GM21529 (cell line): ENCODE measurements at regions not wholly inside any gene's neighbourhood (a gene's known extent, or its start where the extent isn't known, plus 50 kb on each side); places are given as distances from the start of the nearest gene placed in this dataset.
"Not testable (repeated sequence)": the region's sequence is repeated elsewhere in the genome, so short reads cannot be mapped to it uniquely, and the experiment has no call there.

Experiments
- ATAC-seq: cut with Tn5 transposase; IDR thresholded peaks from one replicate; pipeline ENCODE4 v1.9.1; 2021; ENCODE audit not compliant: unreplicated experiment

DNA sequence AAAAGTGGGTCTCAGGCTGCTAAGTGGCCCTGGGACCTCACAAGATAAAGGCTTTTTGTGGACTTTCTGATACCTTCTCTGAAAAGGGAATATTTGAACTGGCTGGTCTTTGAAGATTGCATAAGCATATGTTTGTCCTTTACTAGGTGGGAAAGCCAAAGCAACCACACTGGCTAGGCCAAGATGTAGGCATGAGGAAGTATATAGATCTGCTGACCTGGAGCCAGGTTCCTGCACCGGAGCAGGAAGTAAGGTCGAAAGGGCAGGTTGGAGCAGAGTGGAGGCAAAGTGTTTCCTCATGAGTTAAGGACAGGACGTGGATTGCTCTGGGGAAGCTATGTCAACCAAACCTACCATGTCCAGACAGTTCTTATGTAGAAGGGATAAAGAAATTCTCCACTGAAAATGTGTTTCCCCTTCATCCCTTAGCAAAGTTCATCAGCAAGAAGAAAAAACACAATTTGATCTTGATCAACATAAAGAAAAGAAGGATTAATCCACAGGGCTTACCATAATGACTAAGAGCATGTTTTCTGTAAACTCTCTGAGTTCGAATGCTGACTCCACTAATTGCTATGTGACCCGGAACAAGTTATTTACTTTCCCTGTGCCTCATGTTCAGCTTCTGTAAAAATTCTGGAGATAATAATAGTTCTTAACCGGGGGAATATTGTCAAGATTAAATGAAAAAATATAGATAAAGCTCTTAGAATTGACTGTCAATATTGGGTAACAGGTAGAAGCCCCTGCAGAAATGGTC is 156.1 kb upstream of the SRD5A2 start:
- no peak for ATAC-seq

DNA sequence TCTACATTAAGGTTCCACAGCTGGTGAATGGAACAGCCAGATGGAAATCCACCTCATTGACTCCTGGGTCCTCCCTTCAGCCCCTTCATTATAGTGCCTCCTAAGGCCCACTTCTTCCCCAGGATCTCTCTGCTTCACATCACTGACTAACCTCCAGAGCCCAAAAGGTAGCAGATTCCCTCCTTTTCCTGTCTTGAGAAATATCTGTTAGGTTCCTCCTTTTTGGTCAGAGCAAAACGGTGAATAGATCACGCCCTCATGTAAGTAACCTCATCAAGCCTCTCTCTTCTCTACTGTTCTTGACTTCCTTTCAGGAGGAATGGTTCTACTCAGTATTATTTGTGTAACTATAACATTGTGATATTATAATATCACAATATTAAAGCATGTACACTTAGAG is 155.0 kb upstream of the SRD5A2 start:
- ATAC-seq, result no peak

DNA sequence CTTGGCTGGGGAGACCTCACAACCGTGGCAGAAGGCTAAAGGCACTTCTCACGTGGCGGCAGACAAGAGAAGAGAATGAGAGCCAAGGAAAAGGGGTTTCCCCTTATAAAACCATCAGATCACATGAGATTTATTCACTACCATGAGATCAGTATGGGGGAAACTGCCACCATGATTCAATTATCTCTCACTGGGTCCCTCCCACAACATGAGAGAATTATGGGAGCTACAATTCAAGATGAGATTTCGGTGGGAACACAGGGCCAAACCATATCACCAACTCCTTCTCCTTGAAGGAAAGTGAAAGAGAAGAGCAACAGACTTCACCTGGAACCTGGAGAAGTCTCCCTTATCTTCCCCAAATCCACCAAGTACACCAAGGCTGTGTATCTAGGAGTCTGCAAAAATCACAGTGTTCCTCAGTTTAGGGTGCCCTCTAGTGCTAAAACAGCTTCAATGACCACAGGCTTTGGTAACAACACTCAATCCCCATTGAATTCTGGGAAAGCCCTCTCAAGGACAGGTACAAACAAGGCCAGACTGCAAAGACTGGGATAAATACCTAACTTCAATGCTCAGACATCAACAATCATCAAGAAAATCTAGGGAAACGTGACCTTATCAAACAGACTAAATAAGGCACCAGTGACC is 148.8 kb upstream of the SRD5A2 start:
- no peak for ATAC-seq

DNA sequence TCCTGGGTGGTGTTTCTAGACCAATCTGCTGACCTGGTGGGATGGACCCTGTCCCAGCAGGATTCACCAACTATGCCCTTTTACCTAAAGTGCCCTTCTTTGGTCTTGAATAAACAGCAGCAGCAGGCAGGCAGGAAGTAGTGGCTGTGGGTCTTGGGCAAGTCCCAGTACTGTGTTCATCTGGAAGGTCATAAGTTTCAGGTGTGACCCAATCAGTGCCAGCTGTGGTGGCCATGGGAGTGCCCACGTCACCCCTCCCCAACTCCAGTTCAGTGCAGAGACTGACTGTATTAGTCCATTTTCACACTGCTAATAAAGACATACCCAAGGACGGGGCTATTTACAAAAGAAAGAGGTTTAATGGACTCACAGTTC is 148.3 kb upstream of the SRD5A2 start:
- ATAC-seq, result no peak

DNA sequence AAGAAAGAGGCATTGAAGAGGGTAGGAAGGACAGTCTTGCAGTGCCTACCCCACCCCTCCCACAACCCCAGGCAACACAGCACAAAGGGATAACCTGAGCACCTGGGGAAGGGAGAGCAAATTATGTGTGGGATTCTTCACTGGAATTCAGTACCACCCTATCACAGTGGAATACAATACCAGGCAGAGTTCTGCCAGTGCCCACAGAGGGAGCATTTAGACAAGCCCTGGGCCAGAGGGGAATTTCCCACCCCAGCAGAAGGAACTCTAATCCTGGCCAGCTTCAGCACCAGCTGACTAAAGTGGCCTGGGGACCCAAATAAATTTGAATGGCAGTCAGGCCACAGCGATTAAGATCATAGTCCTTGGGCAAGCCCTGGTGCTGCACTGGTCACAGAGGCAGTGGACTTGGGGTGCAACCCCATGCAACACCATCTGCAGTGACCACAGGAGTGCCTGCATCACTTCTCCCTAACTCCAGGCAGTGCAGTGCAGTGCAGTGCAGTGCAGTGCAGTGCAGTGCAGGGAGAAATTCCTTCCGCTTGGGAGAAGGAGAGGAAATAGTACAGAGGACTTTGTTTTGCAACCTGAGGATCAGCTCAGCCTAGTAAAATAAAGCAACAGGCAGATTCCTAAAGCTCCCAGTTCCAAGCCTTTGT is 147.8 kb upstream of the SRD5A2 start:
- ATAC-seq, result no peak

DNA sequence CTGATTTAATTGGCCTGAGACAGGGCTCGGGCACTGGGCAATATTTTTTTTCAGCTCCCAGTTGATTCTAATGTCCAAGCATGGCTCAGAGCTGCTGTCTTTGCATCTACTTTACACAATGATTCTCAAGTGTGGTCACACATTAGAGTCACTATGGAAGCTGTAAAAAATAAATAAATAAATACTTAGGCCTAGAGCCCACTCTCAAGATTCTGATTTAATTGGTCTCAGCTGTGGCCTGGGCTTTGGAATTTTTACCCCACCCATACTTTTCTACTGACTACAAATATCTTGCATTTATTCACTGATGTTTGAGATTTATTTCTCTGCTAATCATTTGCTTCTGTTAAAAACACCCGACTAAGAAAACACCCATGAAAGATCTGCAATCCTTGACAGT is 145.7 kb upstream of the SRD5A2 start:
- no peak for ATAC-seq

DNA sequence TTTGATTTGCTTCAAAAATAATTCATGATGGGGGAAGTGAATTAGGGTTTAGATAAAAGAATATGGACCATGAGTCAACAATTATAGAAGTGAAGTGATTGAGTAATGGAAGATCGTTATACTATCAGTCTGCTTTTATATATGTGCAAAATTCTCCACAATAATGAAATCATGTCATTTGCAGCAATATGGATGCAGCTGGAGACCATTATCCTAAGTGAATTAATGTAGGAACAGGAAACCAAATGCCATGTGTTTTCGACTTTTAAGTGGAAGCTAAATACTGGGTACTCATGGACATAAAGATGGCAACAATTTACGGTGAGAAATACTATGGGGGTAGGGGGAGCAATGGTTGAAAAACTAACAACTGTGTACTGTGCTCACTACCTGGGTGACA is 144.7 kb upstream of the SRD5A2 start:
- no peak for ATAC-seq

DNA sequence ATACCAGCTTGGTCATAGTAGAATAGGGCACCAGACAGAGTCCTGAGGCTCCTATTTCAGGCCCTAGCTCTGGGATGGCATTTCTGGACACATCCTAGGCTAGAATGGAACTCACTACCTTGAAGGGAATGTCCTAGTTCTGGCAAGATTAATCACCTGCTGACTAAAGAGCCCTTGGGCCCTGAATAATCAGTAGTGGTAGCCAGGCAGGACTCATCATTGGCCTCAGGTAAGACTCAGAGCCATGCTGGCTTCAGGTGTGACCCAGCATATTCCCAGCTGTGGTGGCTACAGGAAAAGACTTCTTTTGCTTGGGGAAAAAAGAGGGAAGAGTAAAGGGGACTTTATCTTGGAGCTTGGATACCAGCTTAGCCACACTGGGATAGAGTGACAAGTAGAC is 131.0 kb upstream of the SRD5A2 start:
- no peak for ATAC-seq

DNA sequence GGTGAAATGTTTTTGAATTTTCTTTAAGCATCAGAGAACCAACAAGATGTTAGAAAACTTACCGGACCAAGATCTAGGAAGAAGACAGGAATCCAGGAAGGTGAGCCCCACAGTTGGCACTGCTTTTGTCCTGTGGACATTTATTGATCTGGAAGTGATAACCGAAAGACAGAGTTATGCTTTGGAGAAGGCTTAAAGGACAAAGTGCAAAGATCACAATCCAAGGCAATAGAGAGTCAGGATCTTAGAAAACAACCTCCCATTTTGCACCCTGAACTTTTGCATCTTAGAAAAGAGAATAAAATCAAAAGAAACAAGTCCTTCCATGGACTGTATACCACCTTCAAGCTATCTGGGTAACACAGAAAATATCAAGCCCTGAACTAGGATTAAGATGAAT is 129.4 kb upstream of the SRD5A2 start:
- ATAC-seq, result no peak

DNA sequence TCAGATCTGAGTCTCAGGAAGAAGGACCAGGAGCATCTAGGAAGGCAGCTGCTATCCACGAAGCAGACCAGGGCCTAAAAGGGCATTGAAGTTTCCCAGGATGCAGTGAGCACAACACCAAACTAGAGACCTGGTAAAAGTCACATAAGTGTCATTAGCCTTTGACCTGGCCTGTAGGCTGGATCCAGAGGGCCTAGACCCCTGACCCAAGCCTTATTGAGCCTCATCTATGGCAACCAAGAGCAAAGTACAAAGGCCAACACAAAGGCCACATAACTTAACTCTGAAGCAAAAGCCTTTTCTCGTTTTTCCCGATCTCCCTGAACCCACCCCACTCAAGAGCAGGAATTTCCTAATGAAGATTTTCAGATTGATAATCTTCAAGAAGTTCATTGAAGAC is 127.3 kb upstream of the SRD5A2 start:
- ATAC-seq, result no peak

DNA sequence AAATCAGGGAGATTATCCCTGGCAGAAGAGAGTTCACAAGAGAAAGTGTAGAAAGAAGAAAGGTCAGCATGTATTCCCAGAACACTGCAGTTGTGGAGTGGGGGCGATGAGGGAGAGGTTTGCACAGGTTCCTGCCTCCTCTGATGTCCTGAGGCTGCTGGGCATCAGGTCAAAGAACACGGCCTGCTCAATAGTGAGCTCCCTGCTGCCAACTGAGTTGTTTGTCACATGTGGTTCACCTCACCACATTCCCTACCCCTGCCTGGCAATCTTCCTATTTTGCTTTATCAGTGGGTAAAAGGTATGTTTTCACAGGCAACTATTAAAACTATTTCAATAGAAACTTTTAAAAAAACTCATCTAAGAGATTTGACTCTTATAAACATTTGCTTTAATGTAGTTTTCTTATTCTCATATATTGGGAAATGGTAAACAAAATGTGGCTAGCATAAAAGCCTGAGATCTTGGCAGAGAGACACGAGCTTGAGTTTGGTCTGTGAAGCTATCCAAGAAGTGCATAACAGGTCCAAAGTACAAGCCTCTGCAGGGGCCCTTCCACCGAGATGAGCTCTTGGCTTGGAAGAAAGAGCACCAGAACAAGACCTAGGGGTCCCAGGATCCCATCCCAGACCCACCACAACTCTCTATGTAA is 123.9 kb upstream of the SRD5A2 start:
- no peak for ATAC-seq

DNA sequence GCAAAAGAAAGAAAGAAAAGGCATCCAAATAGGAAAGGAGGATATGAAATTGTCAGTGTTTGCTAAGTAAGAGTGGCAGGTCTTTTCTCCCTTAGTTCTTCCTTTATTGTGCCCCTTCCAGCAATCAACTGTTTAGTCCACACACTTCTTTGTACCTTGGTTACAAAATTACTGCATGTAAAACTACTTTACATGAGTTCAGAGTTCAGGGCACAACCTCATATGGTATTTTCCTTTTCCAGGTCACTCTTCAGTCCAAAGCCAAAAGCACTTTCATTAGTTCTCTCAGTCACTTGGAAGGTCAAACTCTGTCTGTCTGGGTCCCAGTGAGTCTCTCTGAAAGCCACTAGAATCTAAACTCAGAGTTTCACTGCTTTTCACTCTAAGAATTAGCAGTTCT is 122.5 kb upstream of the SRD5A2 start:
- no peak for ATAC-seq

DNA sequence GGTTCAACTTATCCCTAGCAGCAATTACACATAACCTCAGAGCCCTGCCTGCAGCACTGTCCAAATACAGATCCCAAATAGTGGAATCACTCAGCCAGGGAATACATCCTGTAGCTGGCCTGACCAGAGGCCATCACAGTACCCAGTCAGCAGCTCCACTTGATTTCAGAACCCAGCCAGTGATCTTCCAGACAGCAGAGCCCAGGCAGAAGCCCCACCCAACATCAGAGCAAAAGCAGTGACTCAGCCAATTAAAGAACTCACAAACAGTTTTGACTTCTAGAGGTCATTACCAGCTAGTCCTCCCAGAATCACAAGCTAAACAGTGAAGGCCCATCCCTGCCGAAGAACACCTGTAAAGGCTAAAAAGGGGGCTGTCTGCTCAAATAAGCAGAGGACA is 118.0 kb upstream of the SRD5A2 start:
- ATAC-seq, result no peak

DNA sequence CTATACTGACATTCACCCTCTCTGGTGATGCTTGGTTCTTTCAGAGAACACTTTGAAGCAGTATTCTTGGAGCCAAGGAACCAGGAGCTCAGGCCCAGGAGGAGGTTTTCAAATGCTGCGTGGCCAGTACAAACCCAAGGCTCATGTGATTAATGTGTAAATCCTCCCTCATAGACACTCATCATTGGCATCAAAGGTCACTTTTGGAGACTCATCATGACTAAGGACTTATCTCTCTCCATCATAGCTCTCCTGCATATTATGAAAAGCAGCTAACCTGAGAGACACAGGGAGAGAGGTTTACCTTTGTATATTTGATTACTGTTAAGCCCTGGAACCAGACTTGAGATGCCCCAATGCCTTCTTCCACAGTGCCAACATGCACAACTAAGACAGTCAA is 115.3 kb upstream of the SRD5A2 start:
- ATAC-seq, result no peak

DNA sequence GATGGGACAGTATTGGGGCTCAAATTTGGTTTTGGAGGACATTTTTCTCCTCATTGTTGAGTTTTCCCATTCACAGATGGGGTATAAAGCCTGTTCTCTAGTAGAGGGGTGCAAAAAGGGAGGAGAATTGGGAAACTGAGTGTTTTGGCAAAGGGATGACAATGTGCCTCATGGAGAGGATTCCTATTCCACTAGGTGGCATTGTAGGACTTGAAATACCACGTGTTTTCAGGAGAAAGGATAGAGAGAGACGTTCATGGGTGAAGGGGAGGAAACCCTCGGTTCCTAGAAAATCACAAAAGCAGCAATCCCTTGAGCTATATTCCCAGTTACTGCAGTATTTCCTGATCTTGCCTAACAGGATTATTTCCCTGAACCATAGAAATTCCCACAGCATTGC is 113.7 kb upstream of the SRD5A2 start:
- no peak for ATAC-seq

DNA sequence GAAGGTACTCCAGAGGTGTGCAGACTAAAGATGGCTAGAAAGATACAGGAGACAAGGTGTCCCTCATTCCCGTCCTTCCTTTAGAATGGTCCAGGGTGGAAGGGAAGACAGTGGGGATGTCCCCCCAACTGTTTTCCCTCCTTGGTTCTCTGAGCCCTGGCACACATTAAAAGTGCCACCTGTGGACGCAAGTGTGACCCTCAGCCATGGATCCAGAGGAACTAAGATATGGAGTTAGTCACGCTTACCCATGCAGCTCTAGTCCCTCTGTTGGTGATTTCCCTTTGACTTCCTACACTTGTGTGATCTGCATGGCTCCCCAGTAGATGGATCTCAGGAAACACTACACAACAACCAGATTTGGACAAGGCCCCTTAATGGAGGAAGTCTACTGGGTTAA is 113.1 kb upstream of the SRD5A2 start:
- no peak for ATAC-seq

DNA sequence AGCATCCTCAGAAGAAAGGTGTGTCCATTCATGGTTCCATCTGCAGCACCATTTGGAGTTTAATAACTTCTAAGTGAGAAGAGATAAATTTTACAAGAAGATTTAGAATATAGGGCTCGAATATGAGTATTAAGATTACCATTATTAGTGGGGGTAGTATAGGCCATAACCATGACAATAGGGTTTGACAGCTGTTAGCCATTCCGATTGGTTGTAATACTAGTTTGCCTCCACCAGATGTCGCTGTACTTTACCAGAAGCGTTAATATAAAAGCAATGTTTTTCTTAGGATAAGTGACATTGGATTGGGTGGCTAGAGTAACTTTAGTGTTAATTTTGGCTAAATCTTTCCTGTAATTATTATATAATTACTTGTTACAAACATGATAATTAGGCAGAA is 107.5 kb upstream of the SRD5A2 start:
- ATAC-seq, result no peak

DNA sequence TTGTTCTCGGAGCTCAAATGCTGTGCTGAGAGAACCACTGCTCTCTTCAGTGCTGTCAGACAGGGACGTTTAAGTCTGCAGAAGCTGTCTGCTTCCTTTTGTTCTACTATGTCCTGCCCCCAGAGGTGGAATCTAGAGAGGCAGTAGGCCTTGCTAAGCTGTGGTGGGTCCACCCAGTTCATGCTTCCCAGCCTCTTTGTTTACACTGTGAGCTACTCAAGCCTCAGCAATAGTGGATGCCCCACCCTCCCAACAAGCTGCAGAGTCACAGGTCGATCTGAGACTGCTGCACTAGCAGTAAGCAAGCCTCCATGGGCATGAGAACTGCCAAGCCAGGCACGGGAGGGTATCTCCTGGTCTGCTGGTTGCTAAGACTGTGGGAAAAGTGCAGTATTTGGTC is 102.8 kb upstream of the SRD5A2 start:
- ATAC-seq, result not testable (repeated sequence)

DNA sequence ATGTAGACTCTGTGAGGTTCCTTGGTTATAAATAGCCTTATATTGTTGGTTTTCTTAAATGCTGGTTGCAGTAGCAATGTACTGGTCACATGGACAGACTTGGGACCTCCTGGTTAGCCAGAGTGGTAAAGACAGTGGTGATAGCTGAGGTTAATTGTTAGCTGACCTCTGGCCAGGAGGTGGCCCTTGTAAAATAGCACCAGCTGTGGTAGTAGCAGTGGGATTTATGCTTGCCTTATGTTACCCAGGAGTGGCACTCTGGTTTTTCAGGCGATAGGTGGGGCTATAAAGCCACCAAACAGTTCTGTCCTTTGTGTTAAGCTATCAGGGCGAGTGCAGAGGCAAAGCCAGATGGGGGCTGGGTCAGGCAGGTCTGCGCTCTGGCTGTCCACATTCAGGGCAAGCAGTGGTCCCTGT is 94.8 kb upstream of the SRD5A2 start:
- no peak for ATAC-seq

DNA sequence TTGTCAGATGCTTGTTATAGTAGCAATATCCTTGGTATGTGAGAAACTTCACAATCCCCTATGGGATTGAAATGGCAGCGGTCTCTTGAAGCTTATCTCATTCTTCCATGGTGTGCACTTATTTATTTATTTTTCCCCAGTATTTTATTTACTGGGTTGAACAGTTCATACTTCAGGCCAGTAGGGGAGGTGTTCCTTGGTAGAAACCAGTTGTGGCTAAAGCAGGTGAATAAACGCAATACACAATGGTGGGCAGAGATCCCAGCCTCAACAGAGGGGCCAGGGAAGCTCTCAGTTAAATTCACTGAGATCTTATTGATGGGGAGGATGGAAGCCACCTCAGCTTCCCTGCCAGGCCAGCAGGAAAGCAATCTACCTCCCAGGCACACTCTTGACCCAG is 93.7 kb upstream of the SRD5A2 start:
- ATAC-seq, result no peak

DNA sequence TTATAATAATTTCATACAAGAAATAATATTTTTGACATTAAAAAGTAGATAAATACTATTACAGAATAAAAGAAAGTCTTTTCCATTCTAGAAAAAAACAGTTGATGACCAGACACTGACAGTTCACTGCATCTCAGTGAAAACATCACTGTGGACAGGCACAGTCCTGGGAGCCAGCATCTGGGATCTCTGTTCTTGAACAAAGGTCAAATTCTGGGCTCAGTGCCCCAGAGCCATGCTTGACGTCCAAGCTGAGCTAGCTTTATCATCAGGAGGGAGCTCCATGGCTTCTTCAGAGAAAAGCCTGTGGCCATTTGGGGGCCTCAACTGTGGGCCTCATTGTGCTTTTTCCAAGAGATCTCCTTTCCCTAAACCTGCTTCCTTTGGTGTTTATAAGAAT is 86.1 kb upstream of the SRD5A2 start:
- no peak for ATAC-seq
